HCT116 (cell line): ENCODE measurements at regions not wholly inside any gene's neighbourhood (a gene's known extent, or its start where the extent isn't known, plus 50 kb on each side); places are given as distances from the start of the nearest gene placed in this dataset.

Experiments
- ATAC-seq: fragments of 200-7000 bp; cut with Tn5 transposase; 2 replicates; pipeline ENCODE4 v1.9.1; 2020; ENCODE audit warnings: mild to moderate bottlenecking, moderate library complexity
- BruUV-seq: library from RNA; stranded (reverse); fragments of 400-500 nt; replicated peaks from 2 replicates; lab custom pipeline; 2021; lab: Mats Ljungman, UMichigan
- CTCF ChIA-PET: fragments of 300-600 bp; sonication (Branson Sonifier 250); formaldehyde crosslinking; loops from one replicate; lab custom pipeline; 2021; ENCODE audit warnings: antibody characterized with exemption; lab: Charles Lee
- POLR2A ChIA-PET: fragments of 300-600, 350-600 bp; sonication (Branson Sonifier 250); formaldehyde crosslinking; loops from one replicate; lab custom pipeline; 2021; ENCODE audit warnings: antibody characterized with exemption; lab: Charles Lee
- RAD21 ChIA-PET, 2 experiments: fragments of 300-600 bp; sonication (Branson Sonifier 250); formaldehyde crosslinking; loops; one replicate each; lab custom pipeline; 2023; ENCODE audit warnings: low total read pairs in 2 of 2; ENCODE audit not compliant: uncharacterized antibody in 2 of 2, unreplicated experiment in 2 of 2, low non-redundant PET in 1 of 2; lab: Charles Lee
- DNase-seq: peaks from one replicate; pipeline ENCODE4 v3.0.0-alpha.2; 2010; ENCODE audit warnings: low read depth, low spot score
- H2AFZ ChIP-seq: fragments of 200-600 bp; shearing (Covaris generic), sonication (generic); 2 replicates; pipeline ENCODE4 v1.6.1; 2017; ENCODE audit warnings: low read depth, mixed run types, mixed read lengths, antibody characterized with exemption, low read length; ENCODE audit not compliant: poor library complexity, severe bottlenecking
- H3K27ac ChIP-seq: 2 replicates; pipeline ENCODE4 v1.5.1; 2012; ENCODE audit warnings: low read depth, low read length
- H3K27me3 ChIP-seq: fragments of 200-600 bp; sonication (generic); 2 replicates; pipeline ENCODE4 v1.6.1; 2016; ENCODE audit warnings: mixed run types, low read length, mixed read lengths; ENCODE audit not compliant: insufficient read depth
- H3K36me3 ChIP-seq, 2 experiments: fragments of 200-500 bp in 1 of 2; fragments of 200-600 bp in 1 of 2; sonication (Bioruptor generic) in 1 of 2; sonication (generic) in 1 of 2; 2 replicates each; pipeline versions ENCODE4 v1.5.1 to v1.6.1; 2014 to 2016; ENCODE audit warnings: low read length in 2 of 2, inconsistent platforms in 1 of 2, mixed read lengths in 1 of 2, mixed run types in 1 of 2; ENCODE audit not compliant: insufficient read depth in 2 of 2, control insufficient read depth in 1 of 2
- H3K4me1 ChIP-seq, 2 experiments: fragments of 200-600 bp in 1 of 2; sonication (generic) in 1 of 2; 2 replicates each; pipeline versions ENCODE4 v1.5.1 to v1.6.1; 2012 to 2017; ENCODE audit warnings: low read length in 2 of 2, inconsistent platforms in 1 of 2, mild to moderate bottlenecking in 1 of 2, mixed read lengths in 1 of 2, mixed run types in 1 of 2, moderate library complexity in 1 of 2; ENCODE audit not compliant: insufficient read depth in 2 of 2, control insufficient read depth in 1 of 2
- H3K4me2 ChIP-seq: fragments of 200-600 bp; sonication (generic); 2 replicates; pipeline ENCODE4 v1.6.1; 2017; ENCODE audit warnings: mixed run types, low read length, mixed read lengths
- H3K4me3 ChIP-seq, 2 experiments: fragments of 200-600 bp in 1 of 2; sonication (generic) in 1 of 2; replicated peaks in 1 of 2; 2 replicates each; pipeline ENCODE4 v1.5.1; 2011 to 2016; ENCODE audit warnings: low read length in 2 of 2, control low read depth in 1 of 2, low read depth in 1 of 2, mild to moderate bottlenecking in 1 of 2, mixed read lengths in 1 of 2, mixed run types in 1 of 2
- H3K79me2 ChIP-seq: fragments of 200-600 bp; sonication (generic); 2 replicates; pipeline ENCODE4 v1.6.1; 2017; ENCODE audit warnings: mild to moderate bottlenecking, mixed run types, low read length, moderate library complexity, mixed read lengths; ENCODE audit not compliant: insufficient read depth
- H3K9ac ChIP-seq: fragments of 200-600 bp; sonication (generic); 2 replicates; pipeline ENCODE4 v1.6.1; 2016; ENCODE audit warnings: low read length, mixed read lengths
- H3K9me2 ChIP-seq: fragments of 200-600 bp; sonication (generic), shearing (Covaris generic); 2 replicates; pipeline ENCODE4 v1.6.1; 2017; ENCODE audit warnings: mixed run types, mild to moderate bottlenecking, moderate library complexity; ENCODE audit not compliant: insufficient read depth
- H3K9me3 ChIP-seq, 2 experiments: fragments of 200-500 bp in 1 of 2; fragments of 200-600 bp in 1 of 2; sonication (Bioruptor generic) in 1 of 2; sonication (generic) in 1 of 2; 2 replicates each; pipeline ENCODE4 v1.6.1; 2014 to 2017; ENCODE audit warnings: low read length in 2 of 2, mixed read lengths in 2 of 2, inconsistent platforms in 1 of 2, low read depth in 1 of 2, mild to moderate bottlenecking in 1 of 2, mixed run types in 1 of 2, moderate library complexity in 1 of 2; ENCODE audit not compliant: control insufficient read depth in 1 of 2, insufficient read depth in 1 of 2
- H4K20me1 ChIP-seq: fragments of 200-600 bp; sonication (generic), shearing (Covaris generic); 2 replicates; pipeline ENCODE4 v1.6.1; 2017; ENCODE audit warnings: mixed run types, mild to moderate bottlenecking, moderate library complexity; ENCODE audit not compliant: insufficient read depth
- CEBPB ChIP-seq: IDR thresholded peaks from 2 replicates; pipeline ENCODE4 v1.6.1; 2012; ENCODE audit warnings: low read depth
- EGR1 ChIP-seq: IDR thresholded peaks from 2 replicates; pipeline ENCODE4 v1.6.1; 2012; ENCODE audit warnings: low read depth
- ELF1 ChIP-seq: IDR thresholded peaks from 2 replicates; pipeline ENCODE4 v1.6.1; 2012; ENCODE audit warnings: low read depth, borderline replicate concordance
- EZH2 ChIP-seq: fragments of 200-600 bp; sonication (generic); IDR thresholded peaks from 2 replicates; pipeline ENCODE4 v1.6.1; 2017; ENCODE audit warnings: antibody characterized with exemption, mixed run types
- FOSL1 ChIP-seq: IDR thresholded peaks from 2 replicates; pipeline ENCODE4 v1.6.1; 2012; ENCODE audit warnings: low read depth
- JUND ChIP-seq: IDR thresholded peaks from 2 replicates; pipeline ENCODE4 v1.6.1; 2012
- POLR2A ChIP-seq: IDR thresholded peaks from 2 replicates; pipeline ENCODE4 v1.7.0; 2011; ENCODE audit warnings: borderline replicate concordance; ENCODE audit not compliant: insufficient read depth, insufficient read length; ENCODE audit errors: extremely low read depth
- POLR2AphosphoS5 ChIP-seq: IDR thresholded peaks from 2 replicates; pipeline ENCODE4 v1.6.1; 2011; ENCODE audit warnings: mild to moderate bottlenecking, low read depth, low read length, moderate library complexity
- RAD21 ChIP-seq: IDR thresholded peaks from 2 replicates; pipeline ENCODE4 v1.6.1; 2012; ENCODE audit warnings: low read depth, mild to moderate bottlenecking
- TCF7L2 ChIP-seq: IDR thresholded peaks from 2 replicates; pipeline ENCODE4 v1.7.0; 2011; ENCODE audit warnings: borderline replicate concordance, inconsistent platforms; ENCODE audit not compliant: insufficient read depth, insufficient read length; ENCODE audit errors: extremely low read depth
- ZFX ChIP-seq: fragments of 450-650 bp; IDR thresholded peaks from 2 replicates; pipeline ENCODE4 v1.6.1; 2017
- intact Hi-C: fragments of 100-400 bp; cut with micrococcal nuclease; formaldehyde crosslinking; loops from 2 replicates; pipeline ENCODE4 v1.10.0; 2022
- TF ChIP-seq, protein P1 (sequence below): IDR thresholded peaks from 2 replicates; pipeline ENCODE4 v1.6.1; 2012; ENCODE audit warnings: low read depth
- TF ChIP-seq, protein P2 (sequence below): IDR thresholded peaks from 2 replicates; pipeline ENCODE4 v1.6.1; 2012
- TF ChIP-seq, protein P3 (sequence below), 3 experiments: fragments of 200-600 bp in 1 of 3; sonication (generic) in 1 of 3; IDR thresholded peaks in 2 of 3; conservative IDR thresholded peaks in 1 of 3; 2 replicates each; pipeline ENCODE4 v1.5.1; 2012 to 2017; ENCODE audit warnings: low read depth in 2 of 3, low read length in 2 of 3, antibody characterized with exemption in 1 of 3, borderline replicate concordance in 1 of 3, control low read depth in 1 of 3, mild to moderate bottlenecking in 1 of 3, mixed read lengths in 1 of 3, mixed run types in 1 of 3, moderate library complexity in 1 of 3; ENCODE audit not compliant: insufficient read depth in 1 of 3
- TF ChIP-seq, protein P4 (sequence below): IDR thresholded peaks from 2 replicates; pipeline ENCODE4 v1.6.1; 2012

DNA sequence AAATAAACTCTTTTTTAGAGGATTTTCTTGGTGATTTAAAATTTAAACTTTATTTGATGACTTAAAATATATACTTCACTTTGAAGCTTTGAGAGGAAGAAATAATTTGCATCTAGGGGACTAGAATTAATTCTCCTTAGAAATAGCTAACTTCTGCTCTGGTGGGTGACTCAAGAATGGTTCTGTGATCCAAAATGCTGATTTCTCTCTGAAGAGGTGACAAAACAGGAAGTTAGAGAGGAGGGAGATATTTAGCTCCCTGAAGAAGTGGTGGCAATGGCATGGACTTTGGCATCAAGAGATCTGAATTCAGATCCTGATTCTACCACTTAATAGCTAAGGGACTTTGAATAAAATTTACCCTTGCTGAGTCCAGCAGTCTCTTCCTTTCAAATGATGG lies 125.8 kb upstream of the ATP1B1 start:
- no peak overlapping the region for H3K4me3 ChIP-seq
- intact Hi-C loops = no loop called here
- no peaks in the 10 kb centered on the region for H3K4me1 ChIP-seq
- no peaks in the 10 kb centered on the region for H3K9me3 ChIP-seq
- no peak overlapping the region for H3K4me2 ChIP-seq
- no peaks in the 10 kb centered on the region for H3K79me2 ChIP-seq
- ChIA-PET POLR2A (no interaction called here), RAD21 (no interaction called here), CTCF (no interaction called here)
- no peaks in the 10 kb centered on the region for H3K27me3 ChIP-seq
- no peaks in the 10 kb centered on the region for H4K20me1 ChIP-seq
- no peak overlapping the region for H2AFZ ChIP-seq
- ATAC-seq = no peak
- no peaks in the 10 kb centered on the region for H3K36me3 ChIP-seq
- H3K27ac ChIP-seq = no peak overlapping the region
- no TSS peak for BruUV-seq
- no peaks in the 10 kb centered on the region for H3K9me2 ChIP-seq
- no peak for DNase-seq
- TF ChIP-seq EGR1 (no peak), POLR2A (no peak), ZFX (no peak), RAD21 (no peak)
- no peak overlapping the region for H3K9ac ChIP-seq

DNA sequence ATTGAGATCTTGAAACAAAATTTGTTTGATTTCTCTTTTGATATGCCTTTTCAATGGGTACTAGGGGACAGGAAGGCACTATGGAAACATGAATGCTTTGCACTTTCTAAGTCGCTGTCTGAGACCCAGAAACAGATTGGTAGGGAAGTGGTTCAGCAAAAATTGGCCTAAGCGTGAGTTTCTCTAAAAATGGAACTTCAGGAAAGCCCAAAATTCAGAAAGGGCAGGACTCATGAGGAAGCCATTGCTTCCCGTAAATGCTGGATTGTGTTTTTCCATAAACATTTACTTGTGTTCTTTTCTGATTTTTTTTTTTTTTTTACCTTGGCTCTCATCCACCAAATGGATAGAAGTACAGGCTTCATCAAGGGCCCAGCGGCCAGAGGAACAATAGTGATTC lies 123.7 kb upstream of the ATP1B1 start:
- no TSS peak for BruUV-seq
- intact Hi-C loops = no loop called here
- no peak for ATAC-seq
- H3K9me3 ChIP-seq = no peaks in the 10 kb centered on the region
- H2AFZ ChIP-seq = no peak overlapping the region
- no peaks in the 10 kb centered on the region for H3K79me2 ChIP-seq
- no peaks in the 10 kb centered on the region for H3K9me2 ChIP-seq
- no peak for DNase-seq
- H3K9ac ChIP-seq = no peak overlapping the region
- no peaks in the 10 kb centered on the region for H3K36me3 ChIP-seq
- H4K20me1 ChIP-seq = no peaks in the 10 kb centered on the region
- H3K4me3 ChIP-seq = no peak overlapping the region
- ChIA-PET RAD21 (no interaction called here), CTCF (no interaction called here), POLR2A (no interaction called here)
- no peak overlapping the region for H3K27ac ChIP-seq
- no peak overlapping the region for H3K4me2 ChIP-seq
- H3K4me1 ChIP-seq = no peaks in the 10 kb centered on the region
- no peaks in the 10 kb centered on the region for H3K27me3 ChIP-seq
- TF ChIP-seq TCF7L2 = no peak
- TF ChIP-seq, protein P1, sequence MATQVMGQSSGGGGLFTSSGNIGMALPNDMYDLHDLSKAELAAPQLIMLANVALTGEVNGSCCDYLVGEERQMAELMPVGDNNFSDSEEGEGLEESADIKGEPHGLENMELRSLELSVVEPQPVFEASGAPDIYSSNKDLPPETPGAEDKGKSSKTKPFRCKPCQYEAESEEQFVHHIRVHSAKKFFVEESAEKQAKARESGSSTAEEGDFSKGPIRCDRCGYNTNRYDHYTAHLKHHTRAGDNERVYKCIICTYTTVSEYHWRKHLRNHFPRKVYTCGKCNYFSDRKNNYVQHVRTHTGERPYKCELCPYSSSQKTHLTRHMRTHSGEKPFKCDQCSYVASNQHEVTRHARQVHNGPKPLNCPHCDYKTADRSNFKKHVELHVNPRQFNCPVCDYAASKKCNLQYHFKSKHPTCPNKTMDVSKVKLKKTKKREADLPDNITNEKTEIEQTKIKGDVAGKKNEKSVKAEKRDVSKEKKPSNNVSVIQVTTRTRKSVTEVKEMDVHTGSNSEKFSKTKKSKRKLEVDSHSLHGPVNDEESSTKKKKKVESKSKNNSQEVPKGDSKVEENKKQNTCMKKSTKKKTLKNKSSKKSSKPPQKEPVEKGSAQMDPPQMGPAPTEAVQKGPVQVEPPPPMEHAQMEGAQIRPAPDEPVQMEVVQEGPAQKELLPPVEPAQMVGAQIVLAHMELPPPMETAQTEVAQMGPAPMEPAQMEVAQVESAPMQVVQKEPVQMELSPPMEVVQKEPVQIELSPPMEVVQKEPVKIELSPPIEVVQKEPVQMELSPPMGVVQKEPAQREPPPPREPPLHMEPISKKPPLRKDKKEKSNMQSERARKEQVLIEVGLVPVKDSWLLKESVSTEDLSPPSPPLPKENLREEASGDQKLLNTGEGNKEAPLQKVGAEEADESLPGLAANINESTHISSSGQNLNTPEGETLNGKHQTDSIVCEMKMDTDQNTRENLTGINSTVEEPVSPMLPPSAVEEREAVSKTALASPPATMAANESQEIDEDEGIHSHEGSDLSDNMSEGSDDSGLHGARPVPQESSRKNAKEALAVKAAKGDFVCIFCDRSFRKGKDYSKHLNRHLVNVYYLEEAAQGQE = no peak
- TF ChIP-seq POLR2AphosphoS5 = no peak
- TF ChIP-seq JUND = no peak
- no peak for TF ChIP-seq CEBPB
- TF ChIP-seq FOSL1 = no peak
- TF ChIP-seq, protein P2, sequence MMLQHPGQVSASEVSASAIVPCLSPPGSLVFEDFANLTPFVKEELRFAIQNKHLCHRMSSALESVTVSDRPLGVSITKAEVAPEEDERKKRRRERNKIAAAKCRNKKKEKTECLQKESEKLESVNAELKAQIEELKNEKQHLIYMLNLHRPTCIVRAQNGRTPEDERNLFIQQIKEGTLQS = no peak
- no peak for TF ChIP-seq ZFX
- TF ChIP-seq, protein P3, sequence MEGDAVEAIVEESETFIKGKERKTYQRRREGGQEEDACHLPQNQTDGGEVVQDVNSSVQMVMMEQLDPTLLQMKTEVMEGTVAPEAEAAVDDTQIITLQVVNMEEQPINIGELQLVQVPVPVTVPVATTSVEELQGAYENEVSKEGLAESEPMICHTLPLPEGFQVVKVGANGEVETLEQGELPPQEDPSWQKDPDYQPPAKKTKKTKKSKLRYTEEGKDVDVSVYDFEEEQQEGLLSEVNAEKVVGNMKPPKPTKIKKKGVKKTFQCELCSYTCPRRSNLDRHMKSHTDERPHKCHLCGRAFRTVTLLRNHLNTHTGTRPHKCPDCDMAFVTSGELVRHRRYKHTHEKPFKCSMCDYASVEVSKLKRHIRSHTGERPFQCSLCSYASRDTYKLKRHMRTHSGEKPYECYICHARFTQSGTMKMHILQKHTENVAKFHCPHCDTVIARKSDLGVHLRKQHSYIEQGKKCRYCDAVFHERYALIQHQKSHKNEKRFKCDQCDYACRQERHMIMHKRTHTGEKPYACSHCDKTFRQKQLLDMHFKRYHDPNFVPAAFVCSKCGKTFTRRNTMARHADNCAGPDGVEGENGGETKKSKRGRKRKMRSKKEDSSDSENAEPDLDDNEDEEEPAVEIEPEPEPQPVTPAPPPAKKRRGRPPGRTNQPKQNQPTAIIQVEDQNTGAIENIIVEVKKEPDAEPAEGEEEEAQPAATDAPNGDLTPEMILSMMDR (IDR thresholded peaks at IDR 0.05 in 2 of 3, conservative IDR thresholded peaks at IDR 0.05 in 1 of 3; ENCODE audit: borderline replicate concordance in 1 of 3, insufficient read depth in 1 of 3, low read depth in 2 of 3, low read length in 2 of 3) = no peak
- no peak for TF ChIP-seq EZH2
- TF ChIP-seq EGR1 = no peak
- TF ChIP-seq, protein P4, sequence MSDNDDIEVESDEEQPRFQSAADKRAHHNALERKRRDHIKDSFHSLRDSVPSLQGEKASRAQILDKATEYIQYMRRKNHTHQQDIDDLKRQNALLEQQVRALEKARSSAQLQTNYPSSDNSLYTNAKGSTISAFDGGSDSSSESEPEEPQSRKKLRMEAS = no peak
- TF ChIP-seq ELF1 = no peak
